ENCODE measurements at regions not wholly inside any gene's neighbourhood (a gene's known extent, or its start where the extent isn't known, plus 50 kb on each side); places are given as distances from the start of the nearest gene placed in this dataset.

DNA sequence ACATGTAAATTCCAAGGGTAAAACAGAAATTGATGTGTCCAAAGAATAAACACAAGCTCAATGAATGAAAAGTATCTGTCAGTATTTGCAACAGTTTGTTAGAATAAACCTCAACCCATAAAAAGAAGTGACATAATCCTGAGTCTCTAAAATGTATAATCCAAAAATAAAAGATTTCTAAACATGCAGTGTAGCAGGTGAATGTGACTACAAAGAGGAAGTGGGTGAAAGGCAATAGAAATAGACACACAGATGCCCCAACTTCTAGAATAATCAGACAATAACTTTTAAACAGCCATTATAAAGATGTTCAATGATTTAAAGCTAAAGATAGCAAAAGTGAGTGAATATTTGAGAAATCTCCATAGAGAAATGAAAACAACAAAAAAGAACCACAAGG lies 1009.2 kb upstream of the GJE1 start:
- no peak for TF ChIP-seq EZH2phosphoT487 (IDR thresholded peaks at IDR 0.05; ENCODE audit: insufficient read depth, low read depth)
- TF ChIP-seq EZH2 (IDR thresholded peaks at IDR 0.05; ENCODE audit: insufficient read depth, poor library complexity, severe bottlenecking): no peak

Measured in GM23248 (cell line).